Trophoblast cell (in vitro differentiated cells and primary cell): ENCODE measurements at regions not wholly inside any gene's neighbourhood (a gene's known extent, or its start where the extent isn't known, plus 50 kb on each side); places are given as distances from the start of the nearest gene placed in this dataset.

Experiments
- DNase-seq, 2 donors: peaks; one replicate each; pipeline ENCODE4 v3.0.0-alpha.2; 2016
- H2AFZ ChIP-seq: 2 replicates; pipeline ENCODE4 v1.6.1; 2013; ENCODE audit warnings: low read length, moderate library complexity, mild to moderate bottlenecking; ENCODE audit not compliant: insufficient read depth, poor library complexity
- H2AK5ac ChIP-seq: 2 replicates; pipeline ENCODE4 v1.6.1; 2013; ENCODE audit warnings: mild to moderate bottlenecking, low read length
- H2BK120ac ChIP-seq: 2 replicates; pipeline ENCODE4 v1.6.1; 2013; ENCODE audit warnings: low read length, mild to moderate bottlenecking, moderate library complexity; ENCODE audit not compliant: insufficient read depth, poor library complexity
- H2BK12ac ChIP-seq: 2 replicates; pipeline ENCODE4 v1.6.1; 2013; ENCODE audit warnings: mild to moderate bottlenecking, low read length, moderate library complexity
- H2BK5ac ChIP-seq: 2 replicates; pipeline ENCODE4 v1.6.1; 2013; ENCODE audit warnings: low read length, low read depth, moderate library complexity, mild to moderate bottlenecking; ENCODE audit not compliant: poor library complexity
- H3K14ac ChIP-seq: 2 replicates; pipeline ENCODE4 v1.6.1; 2013; ENCODE audit warnings: mild to moderate bottlenecking, low read length
- H3K18ac ChIP-seq: 2 replicates; pipeline ENCODE4 v1.6.1; 2013; ENCODE audit warnings: mild to moderate bottlenecking, low read length
- H3K23ac ChIP-seq: 2 replicates; pipeline ENCODE4 v1.6.1; 2013; ENCODE audit warnings: low read length
- H3K27ac ChIP-seq: 2 replicates; pipeline ENCODE4 v1.5.1; 2013; ENCODE audit warnings: low read depth, mild to moderate bottlenecking, inconsistent platforms, low read length, moderate library complexity
- H3K27me3 ChIP-seq: 2 replicates; pipeline ENCODE4 v1.6.1; 2013; ENCODE audit warnings: inconsistent platforms, mild to moderate bottlenecking, low read length, moderate library complexity; ENCODE audit not compliant: insufficient read depth
- H3K36me3 ChIP-seq, 2 experiments: 1 replicate in 1 of 2; 2 replicates in 1 of 2; pipeline ENCODE4 v1.6.1; 2013; ENCODE audit warnings: low read length in 2 of 2, mild to moderate bottlenecking in 2 of 2, moderate library complexity in 1 of 2; ENCODE audit not compliant: insufficient read depth in 2 of 2, control insufficient read depth in 1 of 2
- H3K4ac ChIP-seq: 2 replicates; pipeline ENCODE4 v1.6.1; 2013; ENCODE audit warnings: low read depth, mild to moderate bottlenecking, low read length, moderate library complexity
- H3K4me1 ChIP-seq, 2 experiments: 1 replicate in 1 of 2; 2 replicates in 1 of 2; pipeline ENCODE4 v1.6.1; 2013; ENCODE audit warnings: low read length in 2 of 2, mild to moderate bottlenecking in 2 of 2, moderate library complexity in 1 of 2; ENCODE audit not compliant: insufficient read depth in 2 of 2, control insufficient read depth in 1 of 2
- H3K4me2 ChIP-seq: 2 replicates; pipeline ENCODE4 v1.6.1; 2013; ENCODE audit warnings: inconsistent platforms, mild to moderate bottlenecking, low read length, moderate library complexity
- H3K4me3 ChIP-seq: 2 replicates; pipeline ENCODE4 v1.5.1; 2013; ENCODE audit warnings: mild to moderate bottlenecking, low read depth, low read length, inconsistent platforms
- H3K79me1 ChIP-seq: one replicate; pipeline ENCODE4 v1.6.1; 2013; ENCODE audit warnings: low read length
- H3K79me2 ChIP-seq: 2 replicates; pipeline ENCODE4 v1.6.1; 2013; ENCODE audit warnings: low read length, mild to moderate bottlenecking; ENCODE audit not compliant: control insufficient read depth, insufficient read depth, poor library complexity
- H3K9ac ChIP-seq: 2 replicates; pipeline ENCODE4 v1.6.1; 2013; ENCODE audit warnings: mild to moderate bottlenecking, low read length
- H3K9me3 ChIP-seq: 2 replicates; pipeline ENCODE4 v1.6.1; 2013; ENCODE audit warnings: low read depth, mild to moderate bottlenecking, control low read depth, inconsistent platforms, low read length; ENCODE audit not compliant: insufficient read depth
- H4K12ac ChIP-seq: 2 replicates; pipeline ENCODE4 v1.6.1; 2013; ENCODE audit warnings: low read depth, mild to moderate bottlenecking, low read length, moderate library complexity
- H4K8ac ChIP-seq: 2 replicates; pipeline ENCODE4 v1.6.1; 2013; ENCODE audit warnings: low read depth, mild to moderate bottlenecking, low read length, moderate library complexity
- H4K91ac ChIP-seq: one replicate; pipeline ENCODE4 v1.6.1; 2013; ENCODE audit warnings: low read depth, mild to moderate bottlenecking, low read length, moderate library complexity
- WGBS: extraction: QIAGEN DNeasy Blood & Tissue Kit; methylation state at CpG from one replicate; pipeline ENCODE4 v1.1.7; 2013; ENCODE audit warnings: missing lambda C conversion rate; ENCODE audit not compliant: insufficient read length, insufficient coverage; ENCODE audit errors: extremely low coverage; 5-methylcytosine and 5-hydroxymethylcytosine counted together

GRCh38 chr1:229075217-229075616 is 195.7 kb upstream of the RAB4A start:
- no peak overlapping the region for H3K18ac ChIP-seq
- H3K14ac ChIP-seq = no peak overlapping the region

GRCh38 chr1:229075716-229076115 is 195.2 kb upstream of the RAB4A start:
- H2BK12ac ChIP-seq = no peak overlapping the region
- H3K27me3 ChIP-seq = no peaks in the 10 kb centered on the region
- H3K4ac ChIP-seq = no peak overlapping the region
- no peak for DNase-seq
- peaks cover 2 to 5% of the 10 kb centered on the region in 2 experiments for H3K4me1 ChIP-seq
- no peak overlapping the region for H4K8ac ChIP-seq
- no peak overlapping the region for H3K27ac ChIP-seq
- H3K18ac ChIP-seq = no peak overlapping the region
- no peak overlapping the region for H3K9ac ChIP-seq
- no peak overlapping the region for H2AK5ac ChIP-seq
- no peak overlapping the region for H3K23ac ChIP-seq
- H3K4me3 ChIP-seq = no peak overlapping the region
- no peak overlapping the region for H2BK120ac ChIP-seq
- H4K91ac ChIP-seq = no peak overlapping the region
- no CpG with 5 or more reads among the region's 4 CpGs for WGBS
- H2BK5ac ChIP-seq = no peak overlapping the region
- no peak overlapping the region for H3K4me2 ChIP-seq
- no peak overlapping the region for H4K12ac ChIP-seq
- no peaks in the 10 kb centered on the region for H3K79me2 ChIP-seq
- H3K14ac ChIP-seq = no peak overlapping the region
- H3K79me1 ChIP-seq = peaks cover 2% of the 10 kb centered on the region
- no peak overlapping the region for H2AFZ ChIP-seq
- no peaks in the 10 kb centered on the region for H3K9me3 ChIP-seq
- H3K36me3 ChIP-seq = no peaks in the 10 kb centered on the region

More at GRCh38 chr1:229075217-229075616, 195.7 kb upstream of the RAB4A start:
- Histone ChIP-seq H4K91ac (no peak overlapping the region), H2BK12ac (peak overlapping the region; percentile 28), H4K12ac (no peak overlapping the region), H3K4me2 (no peak overlapping the region), H3K79me2 (no peaks in the 10 kb centered on the region), H4K8ac (no peak overlapping the region), H3K27ac (no peak overlapping the region), H3K4me1 (peaks cover 2 to 5% of the 10 kb centered on the region in 2 experiments), H3K27me3 (no peaks in the 10 kb centered on the region), H3K79me1 (peaks cover 2% of the 10 kb centered on the region), H3K36me3 (no peaks in the 10 kb centered on the region), H2AFZ (no peak overlapping the region), H3K9me3 (no peaks in the 10 kb centered on the region), H3K4me3 (no peak overlapping the region), H2AK5ac (no peak overlapping the region), H3K9ac (no peak overlapping the region), H3K23ac (no peak overlapping the region), H2BK5ac (no peak overlapping the region), H2BK120ac (no peak overlapping the region), H3K4ac (no peak overlapping the region)
- WGBS = no CpG with 5 or more reads among the region's 2 CpGs
- peak in 1 of 2 donors; percentile 64 for DNase-seq

- Histone ChIP-seq H4K12ac (no peak overlapping the region), H3K36me3 (no peaks in the 10 kb centered on the region), H3K79me2 (no peaks in the 10 kb centered on the region), H3K18ac (no peak overlapping the region), H3K9ac (no peak overlapping the region), H3K27ac (no peak overlapping the region), H3K9me3 (no peaks in the 10 kb centered on the region), H4K8ac (no peak overlapping the region), H3K4me2 (no peak overlapping the region), H3K4me1 (peaks cover 2 to 5% of the 10 kb centered on the region in 2 experiments), H2BK120ac (no peak overlapping the region), H2AFZ (no peak overlapping the region), H4K91ac (no peak overlapping the region), H3K14ac (no peak overlapping the region), H3K4ac (no peak overlapping the region), H2BK5ac (no peak overlapping the region), H3K79me1 (peaks cover 2% of the 10 kb centered on the region), H3K4me3 (no peak overlapping the region), H3K27me3 (no peaks in the 10 kb centered on the region), H2AK5ac (no peak overlapping the region), H2BK12ac (peak overlapping the region; percentile 2), H3K23ac (no peak overlapping the region)
- no peak for DNase-seq
- no CpG with 5 or more reads among the region's 4 CpGs for WGBS
Measured at GRCh38 chr1:229076195-229076594, 194.7 kb upstream of the RAB4A start.

GRCh38 chr1:229079016-229079595 is 191.8 kb upstream of the RAB4A start:
- Histone ChIP-seq H3K4ac (no peak overlapping the region), H3K9ac (no peak overlapping the region), H3K14ac (no peak overlapping the region), H2AK5ac (no peak overlapping the region), H3K79me1 (no peaks in the 10 kb centered on the region), H4K12ac (no peak overlapping the region), H4K8ac (no peak overlapping the region), H3K27ac (no peak overlapping the region), H2AFZ (no peak overlapping the region), H2BK12ac (no peak overlapping the region), H3K4me2 (no peak overlapping the region), H4K91ac (no peak overlapping the region), H3K9me3 (peaks cover 7% of the 10 kb centered on the region), H2BK120ac (no peak overlapping the region), H3K23ac (no peak overlapping the region), H3K79me2 (no peaks in the 10 kb centered on the region), H2BK5ac (no peak overlapping the region), H3K18ac (no peak overlapping the region), H3K4me1 (peaks cover 2 to 5% of the 10 kb centered on the region in 2 experiments), H3K4me3 (no peak overlapping the region), H3K27me3 (no peaks in the 10 kb centered on the region), H3K36me3 (peaks cover 0 to 2% of the 10 kb centered on the region in 2 experiments)
- no peak for DNase-seq
- WGBS = no CpG with 5 or more reads among the region's 2 CpGs
